AG04449 (cell line): ENCODE measurements at regions not wholly inside any gene's neighbourhood (a gene's known extent, or its start where the extent isn't known, plus 50 kb on each side); places are given as distances from the start of the nearest gene placed in this dataset.
"Not testable (repeated sequence)": the region's sequence is repeated elsewhere in the genome, so short reads cannot be mapped to it uniquely, and the experiment has no call there.

ENCODE experiments used
- CTCF ChIA-PET: fragments of 350-600 bp; formaldehyde crosslinking; extraction: SDS; loops from one replicate; lab custom pipeline; 2021; ENCODE audit warnings: antibody characterized with exemption; lab: Yijun Ruan, JAX
- POLR2A ChIA-PET: fragments of 400-600, 350-600 bp; formaldehyde crosslinking; extraction: SDS; loops from one replicate; lab custom pipeline; 2020; ENCODE audit warnings: antibody characterized with exemption, inconsistent platforms; lab: Yijun Ruan, JAX
- DNase-seq: peaks from one replicate; pipeline ENCODE4 v3.0.0-alpha.2; 2010; ENCODE audit warnings: low read depth, low spot score
- H3K4me3 ChIP-seq: 2 replicates; pipeline ENCODE4 v1.5.1; 2011; ENCODE audit warnings: low read depth, mild to moderate bottlenecking, control low read depth, low read length
- CTCF ChIP-seq: IDR thresholded peaks from one replicate; pipeline ENCODE4 v1.5.1; 2011; ENCODE audit warnings: mild to moderate bottlenecking, moderate library complexity, low read length, control low read depth, inconsistent platforms; ENCODE audit not compliant: insufficient read depth; ENCODE audit errors: missing control alignments

GRCh38 chr9:15058236-15058635 lies 148.0 kb upstream of the FREM1 start:
- POLR2A ChIA-PET = no interaction called here
- TF ChIP-seq CTCF = no peak
- DNase-seq = no peak
- no peak overlapping the region for H3K4me3 ChIP-seq
- CTCF ChIA-PET = no interaction called here

GRCh38 chr9:15055284-15055683 lies 145.1 kb upstream of the FREM1 start:
- POLR2A ChIA-PET, DNase-seq: not testable (repeated sequence)
- CTCF ChIA-PET = interaction anchor here (1.2 kb wide), 1 partner anchor 80 kb away, joined by 4 read pairs; no protein-coding TSS in a partner anchor

GRCh38 chr9:15048772-15049171 lies 138.5 kb upstream of the FREM1 start:
- TF ChIP-seq CTCF = no peak
- POLR2A ChIA-PET = no interaction called here
- CTCF ChIA-PET = no interaction called here
- DNase-seq = no peak
- H3K4me3 ChIP-seq = no peak overlapping the region

More at GRCh38 chr9:15055284-15055683, 145.1 kb upstream of the FREM1 start:
- H3K4me3 ChIP-seq = not testable (repeated sequence)

- TF ChIP-seq CTCF = no peak
- no peak for DNase-seq
- no peak overlapping the region for H3K4me3 ChIP-seq
- CTCF ChIA-PET = no interaction called here
- POLR2A ChIA-PET = no interaction called here
These were observed 136.9 kb upstream of the FREM1 start for GRCh38 chr9:15047028-15047551.

- no peak for TF ChIP-seq CTCF
- no peak for DNase-seq
- ChIA-PET CTCF (interaction anchor here (1.0 kb wide), 1 partner anchor 101 kb away, joined by 3 read pairs; no protein-coding TSS in a partner anchor), POLR2A (no interaction called here)
- H3K4me3 ChIP-seq = no peak overlapping the region
These were observed 123.1 kb upstream of the FREM1 start for GRCh38 chr9:15033316-15033715.

GRCh38 chr9:15032860-15033259 lies 122.6 kb upstream of the FREM1 start:
- CTCF ChIA-PET = no interaction called here

More at GRCh38 chr9:15032860-15033259, 122.6 kb upstream of the FREM1 start:
- H3K4me3 ChIP-seq = no peak overlapping the region
- no peak for TF ChIP-seq CTCF
- POLR2A ChIA-PET = no interaction called here
- DNase-seq = no peak
